IPS DF 6.9 (cell line): ENCODE measurements at regions not wholly inside any gene's neighbourhood (a gene's known extent, or its start where the extent isn't known, plus 50 kb on each side); places are given as distances from the start of the nearest gene placed in this dataset.

Experiments used
- DNase-seq: peaks from one replicate; pipeline ENCODE4 v3.0.0-alpha.2; 2013; ENCODE audit warnings: low read depth, low spot score
- H3K27ac ChIP-seq: one replicate; pipeline ENCODE4 v1.5.1; 2013; ENCODE audit warnings: low read length, control low read depth
- H3K27me3 ChIP-seq: 2 replicates; pipeline ENCODE4 v1.6.1; 2013; ENCODE audit warnings: mild to moderate bottlenecking, low read length; ENCODE audit not compliant: control insufficient read depth, insufficient read depth
- H3K36me3 ChIP-seq: 2 replicates; pipeline ENCODE4 v1.6.1; 2013; ENCODE audit warnings: low read length; ENCODE audit not compliant: control insufficient read depth, insufficient read depth
- H3K4me1 ChIP-seq: 2 replicates; pipeline ENCODE4 v1.6.1; 2013; ENCODE audit warnings: low read length; ENCODE audit not compliant: control insufficient read depth, insufficient read depth
- H3K4me3 ChIP-seq: 2 replicates; pipeline ENCODE4 v1.5.1; 2013; ENCODE audit warnings: mild to moderate bottlenecking, low read length
- H3K9me3 ChIP-seq: 2 replicates; pipeline ENCODE4 v1.6.1; 2013; ENCODE audit warnings: low read length, inconsistent platforms; ENCODE audit not compliant: control insufficient read depth, insufficient read depth
- WGBS: extraction: QIAGEN DNeasy Blood & Tissue Kit; methylation state at CpG from one replicate; pipeline ENCODE4 v1.1.7; 2013; ENCODE audit warnings: mixed read lengths, missing lambda C conversion rate; ENCODE audit not compliant: insufficient read length, insufficient coverage; 5-methylcytosine and 5-hydroxymethylcytosine counted together

DNA sequence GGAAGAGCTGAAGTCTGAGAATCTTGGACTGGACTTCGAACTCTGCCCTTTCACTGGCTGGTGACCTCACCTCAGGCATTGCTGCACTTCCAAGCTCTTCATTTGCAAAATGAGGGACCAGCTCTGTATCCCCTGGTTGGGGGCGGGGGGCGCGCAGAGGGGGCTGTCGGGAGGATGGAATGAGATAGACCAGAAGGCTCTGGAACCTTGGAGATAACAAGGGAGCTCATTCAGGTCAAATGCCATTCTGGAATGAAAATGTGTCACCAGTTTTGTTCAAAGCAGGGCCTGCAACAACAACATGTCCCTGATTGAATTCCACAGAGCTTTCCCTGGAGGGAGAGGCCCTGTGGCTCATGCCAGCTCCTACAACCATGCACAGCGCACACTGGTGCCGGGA lies 370.5 kb downstream of the MN1 start:
- WGBS: no CpG with 5 or more reads among the region's 7 CpGs
- Histone ChIP-seq H3K27ac (no peak overlapping the region), H3K4me1 (peaks cover 3% of the 10 kb centered on the region), H3K27me3 (no peaks in the 10 kb centered on the region), H3K36me3 (no peaks in the 10 kb centered on the region), H3K4me3 (no peak overlapping the region), H3K9me3 (no peaks in the 10 kb centered on the region)
- DNase-seq: no peak

DNA sequence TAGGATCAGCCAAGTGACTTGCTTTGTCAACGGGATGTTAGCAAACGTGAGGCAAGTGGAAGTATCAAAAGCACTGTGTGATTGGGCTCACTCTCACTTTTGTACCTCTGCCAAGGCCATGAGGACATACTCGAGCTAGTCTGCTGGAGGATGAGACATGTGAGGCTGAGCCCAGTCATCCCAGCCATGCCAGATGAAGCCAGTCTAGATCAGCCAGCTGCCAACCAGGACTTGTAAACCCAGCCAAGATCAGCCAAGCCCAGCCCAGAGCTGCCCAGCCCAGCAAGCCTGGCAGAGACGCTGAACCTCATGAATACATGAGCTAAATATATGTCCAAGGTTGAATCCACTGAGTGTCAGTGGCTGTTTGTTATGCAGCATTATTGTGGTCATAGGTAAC lies 369.7 kb downstream of the MN1 start:
- Histone ChIP-seq H3K4me3 (no peak overlapping the region), H3K4me1 (peaks cover 3% of the 10 kb centered on the region), H3K9me3 (no peaks in the 10 kb centered on the region), H3K27me3 (no peaks in the 10 kb centered on the region), H3K36me3 (no peaks in the 10 kb centered on the region), H3K27ac (no peak overlapping the region)
- DNase-seq: no peak
- WGBS: no CpG with 5 or more reads among the region's 4 CpGs

DNA sequence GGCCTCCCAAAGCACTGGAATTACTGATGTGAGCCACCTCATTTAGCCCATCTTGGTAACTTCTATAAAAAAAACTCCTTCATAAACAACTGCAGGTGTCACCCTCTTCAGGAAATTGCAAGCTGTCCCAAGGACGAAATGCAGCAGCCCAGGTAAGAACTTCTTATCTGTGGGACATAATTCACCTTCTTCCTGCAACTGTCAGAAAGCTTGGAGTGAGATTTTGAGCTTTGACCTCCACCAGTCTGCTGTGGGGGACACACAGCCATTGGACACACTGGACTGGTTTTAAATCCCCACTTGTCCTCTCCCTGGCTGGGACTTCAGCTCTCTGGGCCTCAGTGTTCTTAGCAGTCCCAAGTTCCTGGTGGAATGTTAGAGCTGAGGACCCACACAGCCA lies 368.5 kb downstream of the MN1 start:
- no peaks in the 10 kb centered on the region for H3K36me3 ChIP-seq
- no peak overlapping the region for H3K27ac ChIP-seq
- no peaks in the 10 kb centered on the region for H3K9me3 ChIP-seq
- peaks cover 3% of the 10 kb centered on the region for H3K4me1 ChIP-seq
- WGBS: no CpG with 5 or more reads among the region's 1 CpG
- no peak for DNase-seq
- no peak overlapping the region for H3K4me3 ChIP-seq
- H3K27me3 ChIP-seq: no peaks in the 10 kb centered on the region

DNA sequence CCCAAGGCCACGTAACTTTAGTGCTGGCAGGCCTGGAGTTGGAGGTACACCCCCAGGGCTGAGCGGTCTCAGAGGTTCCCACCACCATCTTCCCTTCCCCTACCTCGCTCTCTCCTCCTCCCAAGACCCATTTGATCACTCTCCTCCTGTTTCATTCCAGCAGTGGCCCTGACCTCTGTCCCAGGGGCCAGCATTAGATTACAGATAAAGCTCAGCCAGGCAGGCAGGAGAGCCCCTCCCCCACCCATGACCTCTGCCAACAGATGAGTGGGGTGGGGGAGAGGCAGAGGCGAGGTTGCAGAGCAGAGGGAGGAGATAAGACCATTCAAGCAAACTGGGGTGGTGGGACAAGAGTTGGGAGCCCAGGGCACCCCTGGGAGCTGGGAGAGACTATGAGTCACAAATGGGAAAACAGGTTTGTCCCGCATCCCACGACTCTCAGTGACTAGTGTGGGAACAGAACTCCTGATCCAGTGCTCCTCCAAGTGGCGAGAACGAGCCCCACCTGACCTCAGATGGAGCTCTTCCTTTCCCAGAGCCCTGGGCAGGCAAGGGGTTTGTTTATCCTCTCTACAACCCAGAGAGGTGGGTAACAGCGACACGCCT lies 367.9 kb downstream of the MN1 start:
- no peak for DNase-seq

DNA sequence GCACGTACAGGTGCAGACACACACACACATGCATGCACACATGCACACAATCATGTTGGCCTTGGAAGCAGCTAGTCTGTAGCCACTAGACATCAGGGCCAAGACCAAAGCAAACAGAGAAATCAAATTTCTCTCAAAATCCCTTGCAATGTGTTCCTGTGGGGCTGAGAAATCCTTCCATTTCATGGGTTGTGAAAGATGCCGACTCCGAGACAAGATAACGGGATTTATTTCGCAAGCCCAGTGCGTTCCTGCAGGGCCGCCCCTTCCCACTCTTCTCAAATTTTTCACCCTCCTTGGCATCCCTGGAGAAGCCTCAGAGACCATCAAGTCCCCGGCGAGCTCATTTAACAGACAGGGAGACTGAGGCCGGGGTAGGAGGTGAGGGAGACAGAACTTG lies 366.7 kb downstream of the MN1 start:
- Histone ChIP-seq H3K27ac (no peak overlapping the region), H3K4me3 (no peak overlapping the region), H3K27me3 (no peaks in the 10 kb centered on the region), H3K9me3 (no peaks in the 10 kb centered on the region), H3K36me3 (no peaks in the 10 kb centered on the region), H3K4me1 (peaks cover 3% of the 10 kb centered on the region)
- DNase-seq: no peak
- WGBS: no CpG with 5 or more reads among the region's 10 CpGs

More for the DNA sequence above, 367.9 kb downstream of the MN1 start:
- H3K9me3 ChIP-seq: no peaks in the 10 kb centered on the region
- no CpG with 5 or more reads among the region's 10 CpGs for WGBS
- peaks cover 3% of the 10 kb centered on the region for H3K4me1 ChIP-seq
- no peaks in the 10 kb centered on the region for H3K27me3 ChIP-seq
- H3K4me3 ChIP-seq: no peak overlapping the region
- H3K27ac ChIP-seq: no peak overlapping the region
- no peaks in the 10 kb centered on the region for H3K36me3 ChIP-seq

DNA sequence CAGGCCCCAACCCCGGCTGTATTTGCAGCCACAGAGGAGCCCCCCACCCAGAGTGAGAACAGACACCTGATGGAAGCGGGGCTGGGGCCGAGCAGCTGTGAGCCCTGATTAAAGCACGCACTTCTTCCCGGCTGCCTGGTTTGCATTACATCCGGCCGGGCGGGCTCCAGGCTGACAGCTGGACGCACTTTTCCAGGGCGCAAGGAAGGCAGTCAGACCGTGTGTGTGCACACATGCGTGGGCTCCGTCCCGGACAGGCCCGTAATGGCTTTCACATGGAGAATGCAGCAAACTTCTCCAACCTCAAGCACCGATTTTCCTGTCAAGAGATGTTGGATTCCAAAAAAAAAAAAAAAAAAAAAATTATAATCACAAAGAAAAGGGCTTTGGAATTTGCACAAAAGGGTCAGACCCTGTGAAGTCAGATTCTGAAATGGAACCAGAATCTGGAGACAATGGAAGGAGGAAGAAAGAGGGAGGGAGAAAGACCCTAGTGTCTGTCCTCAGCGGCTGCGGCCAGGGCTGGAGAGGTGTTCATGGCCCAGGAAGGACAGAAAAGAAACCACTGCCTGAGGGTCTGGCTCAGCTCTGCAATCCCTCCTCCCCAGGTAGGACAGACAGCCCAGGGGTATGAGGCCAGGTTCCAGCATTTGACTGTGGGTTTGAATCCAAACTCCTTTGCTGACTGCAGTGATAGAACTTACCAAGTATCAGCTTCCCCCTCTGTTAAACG lies 365.5 kb downstream of the MN1 start:
- WGBS: no CpG with 5 or more reads among the region's 19 CpGs
- no peak overlapping the region for H3K4me3 ChIP-seq
- DNase-seq: no peak
- peaks cover 3% of the 10 kb centered on the region for H3K4me1 ChIP-seq
- no peak overlapping the region for H3K27ac ChIP-seq
- H3K36me3 ChIP-seq: no peaks in the 10 kb centered on the region
- H3K27me3 ChIP-seq: no peaks in the 10 kb centered on the region
- no peaks in the 10 kb centered on the region for H3K9me3 ChIP-seq

DNA sequence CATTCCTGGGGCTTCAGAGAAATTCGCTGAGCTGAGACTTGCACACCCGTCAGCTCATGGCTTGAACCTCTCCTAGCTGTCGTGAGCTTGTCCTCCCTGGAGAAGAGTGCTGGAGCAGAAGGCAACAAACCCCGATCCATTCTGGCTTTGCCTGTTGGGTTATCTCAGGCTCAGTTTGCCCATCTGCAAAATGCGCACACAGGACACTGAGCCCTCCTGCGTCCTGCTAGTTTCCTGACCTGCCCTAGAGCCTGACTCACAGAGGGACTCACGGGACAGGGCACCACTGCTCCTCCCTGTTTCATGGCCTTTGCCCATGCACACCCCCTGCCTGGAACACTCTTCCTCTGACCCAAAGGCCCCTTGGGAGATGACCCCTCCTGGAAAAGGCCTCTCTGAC lies 365.0 kb downstream of the MN1 start:
- no peak for DNase-seq
- no CpG with 5 or more reads among the region's 7 CpGs for WGBS
- no peaks in the 10 kb centered on the region for H3K9me3 ChIP-seq
- peaks cover 3% of the 10 kb centered on the region for H3K4me1 ChIP-seq
- H3K36me3 ChIP-seq: no peaks in the 10 kb centered on the region
- no peak overlapping the region for H3K4me3 ChIP-seq
- no peak overlapping the region for H3K27ac ChIP-seq
- no peaks in the 10 kb centered on the region for H3K27me3 ChIP-seq

DNA sequence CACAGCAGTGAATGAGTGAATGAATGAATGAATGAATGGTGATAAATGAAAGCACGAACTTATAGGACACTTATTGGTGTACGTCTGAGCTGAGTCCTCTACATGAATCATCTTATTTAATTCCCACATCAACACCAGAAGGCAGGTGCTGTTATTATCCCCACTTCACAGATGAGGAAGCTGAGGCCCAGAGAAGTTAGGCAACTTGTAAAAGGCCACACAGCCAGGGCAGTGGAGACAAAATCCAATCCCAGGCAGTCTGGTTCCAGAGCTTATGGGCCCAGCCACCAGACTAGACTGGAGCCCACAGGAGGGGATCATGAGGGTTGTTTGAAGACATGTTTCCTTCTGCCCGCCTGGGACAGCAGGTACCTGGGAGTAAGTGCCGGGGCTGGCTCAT lies 364.0 kb downstream of the MN1 start:
- Histone ChIP-seq H3K4me3 (no peak overlapping the region), H3K4me1 (peaks cover 3% of the 10 kb centered on the region), H3K36me3 (no peaks in the 10 kb centered on the region), H3K9me3 (no peaks in the 10 kb centered on the region), H3K27me3 (no peaks in the 10 kb centered on the region), H3K27ac (no peak overlapping the region)
- no CpG with 5 or more reads among the region's 4 CpGs for WGBS
- DNase-seq: no peak

DNA sequence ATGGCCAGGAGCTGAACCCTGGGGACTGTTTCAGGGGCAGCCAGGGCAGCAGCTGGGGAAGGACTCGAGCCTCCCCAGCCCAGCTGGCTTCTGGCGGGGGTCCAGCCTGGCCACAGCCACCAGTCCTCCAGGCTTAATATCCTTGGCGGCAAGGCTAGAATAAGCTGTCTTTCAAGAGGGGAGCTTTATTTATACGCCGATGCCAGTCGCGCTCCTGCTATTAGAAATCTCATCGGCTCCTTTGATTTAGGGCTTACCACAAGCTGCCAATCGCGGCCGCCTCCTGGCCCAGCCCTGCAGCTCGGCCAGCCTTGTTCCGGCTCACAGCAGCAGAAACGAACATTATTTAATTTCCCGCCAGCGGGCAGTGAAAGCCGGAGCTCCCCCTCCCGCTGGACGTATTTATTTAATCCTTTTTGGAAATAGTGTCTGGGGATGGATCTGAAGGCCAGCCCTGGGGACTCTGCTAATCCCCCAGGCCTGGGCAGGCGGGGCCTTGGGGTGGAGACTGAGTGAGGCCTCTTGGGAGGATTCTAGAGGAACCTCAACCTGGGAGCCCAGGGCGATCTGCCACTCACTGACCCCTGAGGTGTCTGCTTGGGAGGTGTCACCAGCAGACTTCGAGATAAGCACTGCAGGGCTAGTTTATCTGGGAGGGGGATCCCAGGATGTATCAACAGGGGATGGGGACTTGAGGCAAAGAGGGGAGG lies 363.1 kb downstream of the MN1 start:
- H3K4me3 ChIP-seq: no peak overlapping the region
- no peak overlapping the region for H3K27ac ChIP-seq
- no peaks in the 10 kb centered on the region for H3K9me3 ChIP-seq
- no peak for DNase-seq
- no CpG with 5 or more reads among the region's 22 CpGs for WGBS
- peaks cover 4% of the 10 kb centered on the region for H3K4me1 ChIP-seq
- H3K36me3 ChIP-seq: no peaks in the 10 kb centered on the region
- H3K27me3 ChIP-seq: no peaks in the 10 kb centered on the region

DNA sequence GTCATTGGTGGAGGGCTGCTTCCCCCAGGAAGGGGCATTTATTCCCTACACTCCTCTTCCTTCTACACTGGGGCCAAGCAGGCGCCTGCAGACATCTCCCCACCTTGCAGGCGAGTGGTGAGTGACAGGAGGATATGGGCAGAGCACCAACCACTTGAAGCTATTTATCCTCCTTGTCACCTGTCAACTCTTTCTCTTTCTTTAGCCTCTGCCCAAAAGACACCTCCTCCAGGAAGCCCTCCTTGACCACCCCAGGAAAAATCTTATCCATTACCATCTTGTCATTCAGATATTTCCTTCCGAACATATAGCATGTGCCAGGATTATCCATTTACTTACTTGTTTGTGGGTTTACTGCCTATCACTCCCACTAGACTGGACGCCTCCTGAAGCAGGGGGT lies 362.4 kb downstream of the MN1 start:
- H3K27me3 ChIP-seq: no peaks in the 10 kb centered on the region
- no CpG with 5 or more reads among the region's 4 CpGs for WGBS
- no peaks in the 10 kb centered on the region for H3K9me3 ChIP-seq
- H3K4me3 ChIP-seq: no peak overlapping the region
- H3K27ac ChIP-seq: no peak overlapping the region
- no peak for DNase-seq
- H3K4me1 ChIP-seq: peaks cover 4% of the 10 kb centered on the region; the same call in 1 of the 2 replicates
- no peaks in the 10 kb centered on the region for H3K36me3 ChIP-seq
